Sigmoid colon (tissue), 6 donors: ENCODE measurements at regions not wholly inside any gene's neighbourhood (a gene's known extent, or its start where the extent isn't known, plus 50 kb on each side); places are given as distances from the start of the nearest gene placed in this dataset.

ENCODE experiments used
- DNase-seq: peaks from one replicate; pipeline ENCODE4 v3.0.0-alpha.2; 2019
- H3K27ac ChIP-seq, 4 donors: fragments of 200-600 bp; sonication (generic); one replicate each; pipeline ENCODE4 v1.5.1; 2016 to 2019; ENCODE audit warnings: mild to moderate bottlenecking in 1 of 4
- H3K27me3 ChIP-seq, 3 donors: fragments of 200-600 bp; sonication (generic); one replicate each; pipeline ENCODE4 v1.5.1; 2019; ENCODE audit warnings: mild to moderate bottlenecking in 1 of 3
- H3K36me3 ChIP-seq, 4 donors: fragments of 200-600 bp; sonication (generic); one replicate each; pipeline ENCODE4 v1.5.1; 2016 to 2019
- H3K4me1 ChIP-seq, 4 donors: fragments of 200-600 bp; sonication (generic); one replicate each; pipeline ENCODE4 v1.5.1; 2017 to 2019
- H3K4me3 ChIP-seq, 4 donors: fragments of 200-600 bp; sonication (generic); one replicate each; pipeline ENCODE4 v1.5.1; 2017 to 2019; ENCODE audit warnings: mild to moderate bottlenecking in 2 of 4, moderate library complexity in 1 of 4
- H3K9me3 ChIP-seq, 4 donors: fragments of 200-600 bp in 3 of 4; sonication (generic) in 3 of 4; one replicate each; pipeline versions ENCODE4 v1.5.1 to v1.6.1; 2013 to 2019
- EP300 ChIP-seq, 4 donors: sonication (generic); formaldehyde crosslinking; IDR thresholded peaks; one replicate each; pipeline ENCODE4 v1.6.1; 2017; ENCODE audit warnings: antibody characterized with exemption in 4 of 4
- POLR2A ChIP-seq, 2 donors: fragments of 450-650 bp; IDR thresholded peaks; one replicate each; pipeline ENCODE4 v1.6.1; 2016; ENCODE audit warnings: antibody characterized with exemption in 2 of 2, mild to moderate bottlenecking in 2 of 2, moderate library complexity in 2 of 2
- POLR2AphosphoS5 ChIP-seq, 4 donors: sonication (generic); formaldehyde crosslinking; IDR thresholded peaks; one replicate each; pipeline ENCODE4 v1.6.1; 2017; ENCODE audit warnings: antibody characterized with exemption in 4 of 4
- WGBS, 2 donors: extraction: QIAGEN DNeasy Blood & Tissue Kit; methylation state at CpG; one replicate each; pipeline ENCODE4 v1.1.7; 2013; 5-methylcytosine and 5-hydroxymethylcytosine counted together
- intact Hi-C: fragments of 100-400 bp; cut with DNase I; formaldehyde crosslinking; loops from one replicate; pipeline ENCODE4 v1.15.1; 2023
- TF ChIP-seq, protein P1 (sequence below), 4 experiments: fragments of 450-650 bp in 3 of 4; fragments of 200-600 bp in 1 of 4; IDR thresholded peaks; one replicate each; pipeline ENCODE4 v1.5.1; 2016 to 2019; ENCODE audit warnings: antibody characterized with exemption in 4 of 4, mild to moderate bottlenecking in 3 of 4, moderate library complexity in 2 of 4
- donor health status: healthy with polysubstance abuse.
- donor health status: healthy.

DNA sequence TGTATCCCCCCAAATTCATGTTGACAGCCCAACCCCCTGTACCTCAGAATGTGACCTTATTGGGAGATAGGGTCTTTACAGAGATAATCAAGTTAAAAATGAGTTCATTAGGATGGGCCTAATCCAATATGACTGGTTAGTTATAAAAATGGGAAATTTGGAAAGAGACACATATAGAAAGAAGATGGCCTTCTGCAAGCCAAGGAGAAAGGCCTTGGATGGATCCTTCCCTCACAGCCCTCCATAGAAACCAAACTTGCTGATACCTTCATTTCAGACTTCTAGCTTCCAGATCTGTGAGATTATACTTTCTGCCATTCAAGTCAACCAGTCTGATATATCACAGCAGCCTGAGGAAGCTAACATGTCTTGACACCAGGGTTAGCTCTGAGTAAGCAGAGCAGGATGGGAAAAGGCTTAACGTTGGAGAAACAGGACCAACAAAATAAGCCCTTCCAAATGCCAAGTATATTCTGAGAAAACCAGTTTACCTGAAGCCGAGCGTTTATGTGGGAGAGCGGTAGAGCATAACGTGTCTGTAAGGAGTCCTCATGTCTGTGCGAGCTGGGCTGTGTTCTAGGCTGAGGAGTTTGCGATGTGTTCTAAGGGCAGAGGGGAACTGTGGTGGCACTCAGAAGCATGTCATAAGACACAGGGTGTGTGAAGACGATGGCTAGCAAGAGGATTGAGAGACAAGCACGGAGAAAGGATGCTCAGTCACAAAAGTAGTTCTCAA is 206.1 kb downstream of the PIK3R1 start:
- no peaks in the 10 kb centered on the region for H3K9me3 ChIP-seq
- no peaks in the 10 kb centered on the region for H3K36me3 ChIP-seq
- no peak overlapping the region for H3K27ac ChIP-seq
- no peak overlapping the region for H3K4me3 ChIP-seq
- 97% methylated on average over 9 of the region's 9 CpGs for WGBS, 2 donors
- DNase-seq: no peak
- H3K27me3 ChIP-seq: no peaks in the 10 kb centered on the region
- intact Hi-C loops: no loop called here
- peaks cover 0 to 27% (median 16%) of the 10 kb centered on the region in 4 donors for H3K4me1 ChIP-seq
- TF ChIP-seq, protein P1, sequence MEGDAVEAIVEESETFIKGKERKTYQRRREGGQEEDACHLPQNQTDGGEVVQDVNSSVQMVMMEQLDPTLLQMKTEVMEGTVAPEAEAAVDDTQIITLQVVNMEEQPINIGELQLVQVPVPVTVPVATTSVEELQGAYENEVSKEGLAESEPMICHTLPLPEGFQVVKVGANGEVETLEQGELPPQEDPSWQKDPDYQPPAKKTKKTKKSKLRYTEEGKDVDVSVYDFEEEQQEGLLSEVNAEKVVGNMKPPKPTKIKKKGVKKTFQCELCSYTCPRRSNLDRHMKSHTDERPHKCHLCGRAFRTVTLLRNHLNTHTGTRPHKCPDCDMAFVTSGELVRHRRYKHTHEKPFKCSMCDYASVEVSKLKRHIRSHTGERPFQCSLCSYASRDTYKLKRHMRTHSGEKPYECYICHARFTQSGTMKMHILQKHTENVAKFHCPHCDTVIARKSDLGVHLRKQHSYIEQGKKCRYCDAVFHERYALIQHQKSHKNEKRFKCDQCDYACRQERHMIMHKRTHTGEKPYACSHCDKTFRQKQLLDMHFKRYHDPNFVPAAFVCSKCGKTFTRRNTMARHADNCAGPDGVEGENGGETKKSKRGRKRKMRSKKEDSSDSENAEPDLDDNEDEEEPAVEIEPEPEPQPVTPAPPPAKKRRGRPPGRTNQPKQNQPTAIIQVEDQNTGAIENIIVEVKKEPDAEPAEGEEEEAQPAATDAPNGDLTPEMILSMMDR (IDR thresholded peaks at IDR 0.05): no peak
- TF ChIP-seq POLR2A (IDR thresholded peaks at IDR 0.05): no peak
- no peak for TF ChIP-seq EP300 (IDR thresholded peaks at IDR 0.05)

DNA sequence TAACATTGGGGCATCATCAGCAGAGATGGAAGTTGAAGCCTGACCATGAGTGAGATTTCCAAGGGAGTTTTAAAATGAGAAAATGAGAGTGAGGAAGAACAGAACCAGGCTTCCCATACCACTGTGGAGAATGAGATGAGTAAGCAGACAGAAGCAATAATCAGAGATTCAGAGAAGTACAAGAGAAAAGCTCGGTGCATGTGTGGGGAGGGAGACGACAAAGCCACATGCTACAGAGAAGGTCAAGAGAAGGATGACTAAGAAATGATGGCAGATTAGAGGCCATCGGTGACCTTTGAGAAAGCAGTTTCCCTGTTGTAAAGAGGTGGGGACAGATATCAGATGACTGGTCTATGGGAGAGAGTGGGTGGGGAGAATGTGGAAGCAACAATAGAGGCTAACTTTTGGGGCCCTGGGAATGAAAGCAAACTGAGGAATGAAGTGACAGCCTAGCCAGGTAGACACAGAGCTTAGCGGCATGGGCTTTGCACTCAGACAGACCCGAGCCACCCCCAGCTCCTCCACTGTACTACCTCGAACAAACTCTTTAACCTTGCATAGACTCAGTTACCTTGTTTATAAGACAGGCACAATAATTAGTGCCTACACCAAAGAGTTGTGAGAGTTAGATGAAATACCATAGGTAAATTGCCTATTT is 207.7 kb downstream of the PIK3R1 start:
- H3K27me3 ChIP-seq: no peaks in the 10 kb centered on the region
- H3K4me3 ChIP-seq: no peak overlapping the region
- DNase-seq: no peak
- no peak overlapping the region for H3K27ac ChIP-seq
- no peaks in the 10 kb centered on the region for H3K36me3 ChIP-seq
- H3K4me1 ChIP-seq: peaks cover 0 to 24% (median 13%) of the 10 kb centered on the region in 4 donors
- TF ChIP-seq, protein P1 (IDR thresholded peaks at IDR 0.05): no peak
- TF ChIP-seq POLR2A (IDR thresholded peaks at IDR 0.05) (no peak), EP300 (IDR thresholded peaks at IDR 0.05) (no peak)
- intact Hi-C loops: no loop called here
- H3K9me3 ChIP-seq: no peaks in the 10 kb centered on the region
- 68 to 76% methylated on average over 6 of the region's 6 CpGs for WGBS, 2 donors

DNA sequence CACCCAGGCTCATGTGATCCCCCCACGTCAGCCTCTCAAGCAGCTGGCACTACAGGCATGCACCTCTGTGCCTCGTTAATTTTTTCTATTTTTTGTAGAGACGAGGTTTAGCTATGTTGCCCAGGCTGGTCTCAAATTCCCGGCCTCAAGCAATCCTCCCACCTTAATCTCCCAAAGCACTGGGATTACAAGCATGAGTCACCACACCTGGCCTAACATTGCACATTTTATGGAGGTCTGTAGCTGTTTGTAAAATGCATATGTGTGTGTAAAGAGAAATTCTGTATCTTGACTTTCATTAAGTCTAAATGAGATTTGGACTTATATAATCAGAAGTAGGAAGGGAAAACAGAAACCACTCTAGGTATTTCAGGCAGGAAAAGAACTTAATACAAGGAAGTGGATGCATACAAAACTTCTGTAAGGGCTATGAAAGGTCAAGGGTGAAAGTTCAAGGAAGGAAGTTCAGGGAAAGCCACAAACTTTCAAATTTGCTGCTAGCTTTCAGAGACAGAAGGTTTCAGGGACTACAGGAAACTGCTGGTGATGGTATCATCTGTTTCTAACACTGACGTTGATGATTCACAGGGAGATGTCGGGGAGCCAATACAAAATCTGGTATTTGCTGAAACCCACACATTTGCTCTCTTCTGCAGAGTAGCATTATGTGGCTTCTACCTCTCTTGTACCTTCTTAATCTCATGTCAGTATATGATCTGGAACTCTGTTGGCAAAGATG is 209.4 kb downstream of the PIK3R1 start:
- Histone ChIP-seq H3K27ac (no peak overlapping the region), H3K4me3 (no peak overlapping the region), H3K27me3 (no peaks in the 10 kb centered on the region), H3K4me1 (peaks cover 0 to 7% (median 2%) of the 10 kb centered on the region in 4 donors), H3K36me3 (no peaks in the 10 kb centered on the region), H3K9me3 (no peaks in the 10 kb centered on the region)
- TF ChIP-seq POLR2A (IDR thresholded peaks at IDR 0.05) (no peak), EP300 (IDR thresholded peaks at IDR 0.05) (no peak), POLR2AphosphoS5 (IDR thresholded peaks at IDR 0.05) (no peak)
- TF ChIP-seq, protein P1 (IDR thresholded peaks at IDR 0.05): no peak
- WGBS, 2 donors: 35 to 55% methylated on average over 6 of the region's 6 CpGs
- intact Hi-C loops: no loop called here
- no peak for DNase-seq

DNA sequence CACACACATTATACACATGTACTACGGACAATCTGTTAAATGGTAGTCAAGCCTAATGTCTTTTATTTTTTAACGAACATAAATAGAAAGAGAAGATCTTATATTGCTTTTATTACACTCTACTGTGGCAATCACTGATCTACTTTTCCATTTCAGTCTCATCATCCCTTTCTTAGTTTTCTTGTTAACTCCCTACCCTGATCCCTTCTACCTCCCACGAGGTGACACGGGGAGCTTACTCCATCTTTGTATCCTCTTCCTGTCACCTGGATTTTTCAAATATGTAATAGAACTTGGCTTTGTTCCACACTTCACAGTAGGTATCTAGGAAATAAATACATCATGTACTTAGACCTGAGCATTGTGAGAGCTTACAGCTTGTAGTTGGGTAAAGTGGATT is 211.0 kb downstream of the PIK3R1 start:
- 84 to 90% methylated on average over 4 of the region's 4 CpGs for WGBS, 2 donors
- Histone ChIP-seq H3K4me1 (no peaks in the 10 kb centered on the region), H3K36me3 (no peaks in the 10 kb centered on the region), H3K4me3 (no peak overlapping the region), H3K27ac (no peak overlapping the region), H3K9me3 (no peaks in the 10 kb centered on the region), H3K27me3 (no peaks in the 10 kb centered on the region)
- no peak for DNase-seq
- TF ChIP-seq, protein P1 (IDR thresholded peaks at IDR 0.05): no peak
- no peak for TF ChIP-seq POLR2A (IDR thresholded peaks at IDR 0.05)
- intact Hi-C loops: no loop called here
